ENCODE measurements at regions not wholly inside any gene's neighbourhood (a gene's known extent, or its start where the extent isn't known, plus 50 kb on each side); places are given as distances from the start of the nearest gene placed in this dataset.

DNA sequence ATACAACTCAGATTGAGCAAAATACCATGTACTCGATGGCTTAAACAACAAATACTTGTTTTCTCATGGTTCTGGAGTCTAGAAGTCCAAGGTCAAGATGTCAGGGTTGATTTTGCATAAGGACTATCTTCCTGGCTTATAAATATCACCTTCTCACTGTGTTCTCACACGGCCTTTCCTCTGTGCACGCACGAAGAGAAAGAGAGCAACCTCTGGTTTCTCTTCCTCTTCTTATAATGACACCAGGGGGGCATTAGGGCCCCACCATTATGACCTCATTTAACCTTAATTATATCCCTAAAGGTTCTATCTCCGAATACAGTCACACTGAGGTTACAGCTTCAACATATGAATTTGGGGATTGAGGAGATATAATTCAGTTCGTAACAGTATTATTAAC, 504.0 kb downstream of the MAGEE1 start:
- H3K9me3 Mint-ChIP-seq (ENCODE audit: unreplicated experiment) = peaks cover 28% of the 10 kb centered on the region

GRCh38 chrX:76957485-76957884, 489.7 kb upstream of the FGF16 start:
- no peaks in the 10 kb centered on the region for H3K36me3 Mint-ChIP-seq (ENCODE audit: unreplicated experiment)
- H3K27ac Mint-ChIP-seq (ENCODE audit: unreplicated experiment) = no peak overlapping the region
- no peak overlapping the region for H3K4me3 Mint-ChIP-seq (ENCODE audit: unreplicated experiment)
- TF ChIP-seq, protein P1, sequence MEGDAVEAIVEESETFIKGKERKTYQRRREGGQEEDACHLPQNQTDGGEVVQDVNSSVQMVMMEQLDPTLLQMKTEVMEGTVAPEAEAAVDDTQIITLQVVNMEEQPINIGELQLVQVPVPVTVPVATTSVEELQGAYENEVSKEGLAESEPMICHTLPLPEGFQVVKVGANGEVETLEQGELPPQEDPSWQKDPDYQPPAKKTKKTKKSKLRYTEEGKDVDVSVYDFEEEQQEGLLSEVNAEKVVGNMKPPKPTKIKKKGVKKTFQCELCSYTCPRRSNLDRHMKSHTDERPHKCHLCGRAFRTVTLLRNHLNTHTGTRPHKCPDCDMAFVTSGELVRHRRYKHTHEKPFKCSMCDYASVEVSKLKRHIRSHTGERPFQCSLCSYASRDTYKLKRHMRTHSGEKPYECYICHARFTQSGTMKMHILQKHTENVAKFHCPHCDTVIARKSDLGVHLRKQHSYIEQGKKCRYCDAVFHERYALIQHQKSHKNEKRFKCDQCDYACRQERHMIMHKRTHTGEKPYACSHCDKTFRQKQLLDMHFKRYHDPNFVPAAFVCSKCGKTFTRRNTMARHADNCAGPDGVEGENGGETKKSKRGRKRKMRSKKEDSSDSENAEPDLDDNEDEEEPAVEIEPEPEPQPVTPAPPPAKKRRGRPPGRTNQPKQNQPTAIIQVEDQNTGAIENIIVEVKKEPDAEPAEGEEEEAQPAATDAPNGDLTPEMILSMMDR (IDR thresholded peaks at IDR 0.05) = no peak
- H3K9me3 Mint-ChIP-seq (ENCODE audit: unreplicated experiment) = peaks cover 40% of the 10 kb centered on the region
- no peaks in the 10 kb centered on the region for H3K27me3 Mint-ChIP-seq (ENCODE audit: unreplicated experiment)
- no peaks in the 10 kb centered on the region for H3K4me1 Mint-ChIP-seq (ENCODE audit: unreplicated experiment)
- DNase-seq (ENCODE audit: extremely low spot score, unreplicated experiment) = no peak

More for the DNA sequence above, 504.0 kb downstream of the MAGEE1 start:
- TF ChIP-seq, protein P1 (IDR thresholded peaks at IDR 0.05) = no peak
- Mint-ChIP-seq H3K4me3 (ENCODE audit: unreplicated experiment) (no peak overlapping the region), H3K27me3 (ENCODE audit: unreplicated experiment) (no peaks in the 10 kb centered on the region), H3K27ac (ENCODE audit: unreplicated experiment) (no peak overlapping the region), H3K36me3 (ENCODE audit: unreplicated experiment) (no peaks in the 10 kb centered on the region), H3K4me1 (ENCODE audit: unreplicated experiment) (no peaks in the 10 kb centered on the region)
- no peak for DNase-seq (ENCODE audit: extremely low spot score, unreplicated experiment)

- H3K27me3 Mint-ChIP-seq (ENCODE audit: unreplicated experiment) = no peaks in the 10 kb centered on the region
- H3K27ac Mint-ChIP-seq (ENCODE audit: unreplicated experiment) = no peak overlapping the region
- no peak overlapping the region for H3K4me3 Mint-ChIP-seq (ENCODE audit: unreplicated experiment)
- H3K36me3 Mint-ChIP-seq (ENCODE audit: unreplicated experiment) = no peaks in the 10 kb centered on the region
- TF ChIP-seq, protein P1 (IDR thresholded peaks at IDR 0.05) = no peak
- peaks cover 9% of the 10 kb centered on the region for H3K9me3 Mint-ChIP-seq (ENCODE audit: unreplicated experiment)
- H3K4me1 Mint-ChIP-seq (ENCODE audit: unreplicated experiment) = no peaks in the 10 kb centered on the region
- no peak for DNase-seq (ENCODE audit: extremely low spot score, unreplicated experiment)
Observed at GRCh38 chrX:76971393-76972376, 475.5 kb upstream of the FGF16 start.

- H3K27me3 Mint-ChIP-seq (ENCODE audit: unreplicated experiment) = no peaks in the 10 kb centered on the region
- H3K36me3 Mint-ChIP-seq (ENCODE audit: unreplicated experiment) = no peaks in the 10 kb centered on the region
- H3K9me3 Mint-ChIP-seq (ENCODE audit: unreplicated experiment) = peaks cover 23% of the 10 kb centered on the region
- no peak for DNase-seq (ENCODE audit: extremely low spot score, unreplicated experiment)
- no peak overlapping the region for H3K27ac Mint-ChIP-seq (ENCODE audit: unreplicated experiment)
- no peak overlapping the region for H3K4me3 Mint-ChIP-seq (ENCODE audit: unreplicated experiment)
- H3K4me1 Mint-ChIP-seq (ENCODE audit: unreplicated experiment) = no peaks in the 10 kb centered on the region
- TF ChIP-seq, protein P1 (IDR thresholded peaks at IDR 0.05) = no peak
Observed at GRCh38 chrX:76977452-76977851, 469.7 kb upstream of the FGF16 start.

DNA sequence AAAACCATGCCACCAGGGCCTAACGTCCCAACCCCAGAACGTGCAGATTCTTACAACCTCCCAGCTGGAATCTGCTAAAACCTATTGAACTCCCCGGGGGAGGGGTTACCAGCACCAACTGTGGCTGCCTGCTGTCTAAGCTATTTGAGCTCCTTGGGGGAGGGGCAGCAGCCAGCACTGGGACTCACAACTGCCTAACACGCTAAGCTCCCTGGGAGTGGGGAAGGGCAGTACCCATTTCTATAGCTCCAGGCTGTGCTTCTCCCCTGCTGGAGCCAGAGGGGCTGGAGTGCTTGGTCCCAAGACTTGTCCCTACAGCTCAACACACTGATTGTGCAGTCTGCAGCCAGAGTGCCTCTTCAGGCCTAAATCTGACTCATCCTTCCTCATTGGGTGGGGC, 459.8 kb upstream of the FGF16 start:
- Mint-ChIP-seq H3K4me1 (ENCODE audit: unreplicated experiment) (no peaks in the 10 kb centered on the region), H3K27me3 (ENCODE audit: unreplicated experiment) (no peaks in the 10 kb centered on the region), H3K36me3 (ENCODE audit: unreplicated experiment) (no peaks in the 10 kb centered on the region), H3K9me3 (ENCODE audit: unreplicated experiment) (peaks cover 43% of the 10 kb centered on the region), H3K27ac (ENCODE audit: unreplicated experiment) (no peak overlapping the region), H3K4me3 (ENCODE audit: unreplicated experiment) (no peak overlapping the region)
- no peak for DNase-seq (ENCODE audit: extremely low spot score, unreplicated experiment)
- TF ChIP-seq, protein P1 (IDR thresholded peaks at IDR 0.05) = no peak

Measured in osteocyte (in vitro differentiated cells).